HG03558 (cell line): ENCODE measurements at regions not wholly inside any gene's neighbourhood (a gene's known extent, or its start where the extent isn't known, plus 50 kb on each side); places are given as distances from the start of the nearest gene placed in this dataset.

Experiments
- ATAC-seq: cut with Tn5 transposase; IDR thresholded peaks from one replicate; pipeline ENCODE4 v1.9.1; 2021; ENCODE audit warnings: moderate number of reproducible peaks; ENCODE audit not compliant: unreplicated experiment; ENCODE audit errors: extremely low read depth

- ATAC-seq = no peak
Observed at GRCh38 chr7:17474724-17475344, 176.4 kb downstream of the AHR start.

GRCh38 chr7:17477182-17477581 lies 178.7 kb downstream of the AHR start:
- ATAC-seq = no peak

DNA sequence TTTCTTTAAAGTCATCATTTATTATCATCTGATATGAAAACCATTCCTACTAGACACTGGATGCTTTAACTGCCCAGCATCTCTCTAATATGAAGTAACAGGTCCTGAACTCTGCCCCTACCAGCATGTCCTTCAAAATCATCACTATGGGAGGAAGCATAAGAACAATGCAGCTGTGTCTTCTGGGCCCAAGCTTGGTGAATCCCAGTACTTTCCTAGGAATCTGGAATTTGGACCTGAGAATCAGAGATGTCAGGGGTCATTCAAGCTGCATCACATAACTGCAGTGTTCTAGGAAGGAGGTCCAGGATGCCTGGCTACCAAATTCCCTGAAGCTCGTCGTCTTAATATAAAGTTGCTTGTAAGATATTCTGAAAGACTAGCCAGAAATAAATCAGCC lies 182.7 kb downstream of the AHR start:
- no peak for ATAC-seq

DNA sequence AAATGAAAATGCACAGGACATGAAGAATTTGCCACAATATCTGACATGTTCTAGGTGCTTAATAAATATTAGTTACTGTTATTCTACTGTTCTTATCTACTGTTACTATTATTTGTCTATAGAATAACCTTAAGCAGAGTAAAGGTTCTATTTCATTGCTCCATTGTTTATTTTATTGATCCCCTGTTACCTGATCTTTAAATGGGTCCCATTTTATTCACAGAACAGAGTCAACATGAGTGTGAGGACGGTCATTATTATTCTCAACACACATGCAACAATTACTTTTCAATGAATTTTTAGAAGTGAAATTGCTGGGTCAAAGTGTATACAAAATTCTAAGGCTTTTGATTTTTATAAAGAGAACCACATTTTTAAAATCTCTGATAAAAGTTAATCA lies 186.9 kb downstream of the AHR start:
- no peak for ATAC-seq

- ATAC-seq = no peak
Observed at GRCh38 chr7:17485904-17486303, 187.5 kb downstream of the AHR start.

- no peak for ATAC-seq
Observed at GRCh38 chr7:17486835-17487234, 188.4 kb downstream of the AHR start.

DNA sequence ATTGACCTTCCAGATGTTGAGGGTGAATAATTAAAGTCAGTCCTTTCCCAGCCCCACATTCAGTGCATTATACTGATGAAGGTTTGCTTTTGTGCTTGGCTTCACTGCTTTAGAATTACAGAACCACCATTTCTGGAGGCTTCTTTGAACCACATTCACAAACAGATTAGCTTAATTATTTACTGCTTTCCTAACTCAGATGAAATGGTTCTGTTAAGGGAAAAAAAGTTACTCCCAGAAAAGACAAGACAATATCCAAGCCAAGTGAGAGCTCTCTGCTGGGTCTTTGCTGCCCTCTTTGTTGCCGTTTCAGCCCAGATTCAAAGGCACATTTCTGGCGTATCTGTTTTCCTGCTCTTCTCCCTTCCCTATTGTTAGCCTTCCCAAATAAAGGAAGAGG lies 188.9 kb downstream of the AHR start:
- no peak for ATAC-seq

GRCh38 chr7:17488829-17489228 lies 190.4 kb downstream of the AHR start:
- no peak for ATAC-seq

DNA sequence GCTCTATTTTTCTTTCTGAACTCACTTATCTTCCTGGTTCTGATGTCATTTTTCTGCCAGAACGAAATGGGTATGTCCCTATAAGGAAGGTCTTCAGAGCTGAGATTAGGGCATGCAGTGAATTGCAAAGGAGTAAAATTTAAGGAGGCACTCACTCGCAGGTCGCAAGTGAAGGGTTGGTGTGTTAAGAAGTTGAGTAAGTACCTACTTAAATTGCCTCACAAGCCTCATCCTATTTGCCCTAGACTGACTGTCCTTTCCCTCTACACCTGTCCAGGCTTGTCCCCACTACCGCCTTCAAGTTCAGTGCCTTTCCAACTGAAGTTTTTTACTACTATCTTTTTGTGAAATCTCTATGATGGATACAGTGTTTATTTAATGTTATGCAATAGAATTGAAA lies 191.5 kb downstream of the AHR start:
- ATAC-seq = no peak

DNA sequence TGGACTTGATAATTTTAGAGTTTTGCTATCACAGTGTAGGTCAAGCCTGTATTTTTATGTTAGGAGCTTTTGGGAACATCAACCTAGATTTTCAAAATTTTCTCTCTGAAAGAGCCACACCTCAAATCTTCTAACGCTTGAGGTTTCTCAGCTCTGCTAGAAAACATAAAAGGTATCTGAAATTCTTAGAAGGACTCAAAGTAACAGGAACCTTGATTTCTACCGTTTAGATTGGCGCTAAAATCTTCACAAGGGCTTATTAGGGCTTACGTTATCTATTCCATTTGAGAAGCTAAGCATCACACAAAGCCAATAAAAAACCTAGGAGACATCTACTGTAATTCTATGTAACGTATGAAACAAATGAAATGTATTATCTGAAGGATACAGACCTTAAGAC lies 192.4 kb downstream of the AHR start:
- no peak for ATAC-seq

- ATAC-seq = no peak
Observed at GRCh38 chr7:17492437-17492836, 194.0 kb downstream of the AHR start.

DNA sequence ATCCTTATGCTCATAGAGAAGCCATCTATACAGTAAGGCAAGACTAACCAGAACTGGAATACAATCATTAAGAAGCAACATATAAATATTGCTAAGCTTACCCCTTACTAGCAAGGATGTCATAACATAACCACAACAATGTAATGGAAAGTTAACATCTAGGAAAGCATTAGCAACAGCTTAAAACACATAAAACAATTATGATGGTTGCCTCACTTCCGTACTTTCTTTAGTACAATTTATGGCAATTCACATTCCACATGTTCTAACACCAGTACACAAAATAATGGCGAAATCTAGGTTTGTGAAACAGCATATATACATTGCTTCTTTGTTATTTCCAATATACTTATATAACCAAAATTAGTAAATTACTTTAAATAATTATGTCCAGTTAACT lies 195.0 kb downstream of the AHR start:
- ATAC-seq = no peak

- no peak for ATAC-seq
Observed at GRCh38 chr7:17495655-17496394, 197.4 kb downstream of the AHR start.

DNA sequence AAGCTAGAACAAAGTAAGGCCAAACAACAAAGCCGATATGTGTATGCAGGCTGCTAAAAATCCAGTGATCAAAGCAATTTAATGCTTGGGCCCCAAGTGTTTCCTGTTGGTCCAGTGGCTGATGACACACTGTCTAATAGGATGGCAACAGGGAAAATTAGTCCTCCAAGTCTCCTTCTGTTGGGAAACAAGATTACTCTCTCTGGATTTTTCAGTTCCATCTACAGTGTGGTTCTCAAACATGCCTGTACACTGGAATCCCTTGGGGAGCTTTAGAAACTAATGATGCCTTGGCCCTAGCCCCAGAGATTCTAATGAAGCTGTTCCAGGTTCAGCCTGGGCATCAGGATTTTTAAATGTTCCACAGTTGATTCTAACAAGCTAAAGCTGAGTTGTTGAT lies 198.7 kb downstream of the AHR start:
- no peak for ATAC-seq

- ATAC-seq = no peak
Observed at GRCh38 chr7:17497549-17498167, 199.2 kb downstream of the AHR start.

- ATAC-seq = no peak
Observed at GRCh38 chr7:17498230-17498629, 199.8 kb downstream of the AHR start.

- ATAC-seq = no peak
Observed at GRCh38 chr7:17500736-17501135, 202.3 kb downstream of the AHR start.

- no peak for ATAC-seq
Observed at GRCh38 chr7:17501441-17502212, 203.2 kb downstream of the AHR start.

DNA sequence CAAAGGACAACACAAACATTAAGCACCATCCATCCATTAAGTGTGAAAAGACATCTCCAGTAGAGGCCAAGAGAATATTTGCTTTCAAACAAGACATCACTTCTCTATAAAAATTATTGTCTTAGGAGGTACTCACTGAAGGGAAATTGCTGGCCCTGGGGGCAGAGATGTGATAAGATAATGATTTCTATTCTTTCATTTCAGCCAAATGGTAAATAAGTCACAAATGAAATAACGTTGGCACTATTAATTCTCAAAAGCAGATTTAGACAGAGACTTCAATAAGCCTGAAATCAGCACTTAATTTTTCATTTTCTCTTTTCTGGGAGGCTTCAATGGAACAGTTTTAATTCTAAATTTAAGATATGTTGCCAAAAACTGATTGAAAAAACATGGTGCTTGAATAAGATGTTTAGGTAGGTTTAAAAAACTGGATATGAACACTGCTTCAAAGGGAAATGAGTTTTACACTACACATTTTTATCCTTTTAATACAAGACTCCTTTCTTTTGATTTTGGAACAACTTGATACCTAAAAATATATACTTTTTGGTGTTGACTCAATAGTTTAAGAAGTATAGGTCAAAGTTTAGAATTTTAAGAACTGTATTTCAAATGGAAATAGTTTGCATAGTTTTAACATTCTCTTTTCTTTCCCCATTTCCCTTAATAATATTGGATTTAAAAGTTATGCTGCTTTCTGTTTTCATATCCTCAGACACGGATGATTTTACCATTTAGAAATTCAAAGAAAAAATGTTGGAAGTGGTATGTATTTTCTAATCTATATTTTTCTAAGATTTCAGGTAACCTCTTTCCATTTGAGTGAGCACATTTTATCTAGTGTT lies 204.0 kb downstream of the AHR start:
- ATAC-seq = no peak

DNA sequence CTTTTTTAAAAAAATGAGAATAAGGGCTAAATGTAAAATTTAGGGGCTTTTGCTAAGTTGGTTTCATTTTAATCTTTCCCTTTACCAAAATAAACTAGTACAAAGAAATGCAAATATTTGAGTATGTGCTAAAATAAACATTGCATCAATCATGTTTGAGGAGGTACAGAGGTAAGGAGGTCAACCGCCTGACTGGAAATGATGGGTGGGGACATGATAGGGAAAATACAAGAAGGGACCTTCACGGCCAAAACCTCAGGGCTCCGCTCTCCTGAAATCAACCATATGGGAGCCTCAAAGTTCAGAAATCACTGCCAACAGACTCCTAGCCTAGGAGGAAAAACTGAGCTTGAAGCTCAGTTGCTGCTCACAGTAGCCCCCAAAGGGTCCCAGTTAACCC lies 207.6 kb downstream of the AHR start:
- peak; percentile 44 for ATAC-seq
